HCT116 (cell line): ENCODE measurements at regions not wholly inside any gene's neighbourhood (a gene's known extent, or its start where the extent isn't known, plus 50 kb on each side); places are given as distances from the start of the nearest gene placed in this dataset.

Experiments
- ATAC-seq: fragments of 200-7000 bp; cut with Tn5 transposase; 2 replicates; pipeline ENCODE4 v1.9.1; 2020; ENCODE audit warnings: mild to moderate bottlenecking, moderate library complexity
- BruUV-seq: library from RNA; stranded (reverse); fragments of 400-500 nt; replicated peaks from 2 replicates; lab custom pipeline; 2021; lab: Mats Ljungman, UMichigan
- CTCF ChIA-PET: fragments of 300-600 bp; sonication (Branson Sonifier 250); formaldehyde crosslinking; loops from one replicate; lab custom pipeline; 2021; ENCODE audit warnings: antibody characterized with exemption; lab: Charles Lee
- POLR2A ChIA-PET: fragments of 300-600, 350-600 bp; sonication (Branson Sonifier 250); formaldehyde crosslinking; loops from one replicate; lab custom pipeline; 2021; ENCODE audit warnings: antibody characterized with exemption; lab: Charles Lee
- RAD21 ChIA-PET, 2 experiments: fragments of 300-600 bp; sonication (Branson Sonifier 250); formaldehyde crosslinking; loops; one replicate each; lab custom pipeline; 2023; ENCODE audit warnings: low total read pairs in 2 of 2; ENCODE audit not compliant: uncharacterized antibody in 2 of 2, unreplicated experiment in 2 of 2, low non-redundant PET in 1 of 2; lab: Charles Lee
- DNase-seq: peaks from one replicate; pipeline ENCODE4 v3.0.0-alpha.2; 2010; ENCODE audit warnings: low read depth, low spot score
- H2AFZ ChIP-seq: fragments of 200-600 bp; shearing (Covaris generic), sonication (generic); 2 replicates; pipeline ENCODE4 v1.6.1; 2017; ENCODE audit warnings: low read depth, mixed run types, mixed read lengths, antibody characterized with exemption, low read length; ENCODE audit not compliant: poor library complexity, severe bottlenecking
- H3K27ac ChIP-seq: 2 replicates; pipeline ENCODE4 v1.5.1; 2012; ENCODE audit warnings: low read depth, low read length
- H3K27me3 ChIP-seq: fragments of 200-600 bp; sonication (generic); 2 replicates; pipeline ENCODE4 v1.6.1; 2016; ENCODE audit warnings: mixed run types, low read length, mixed read lengths; ENCODE audit not compliant: insufficient read depth
- H3K36me3 ChIP-seq, 2 experiments: fragments of 200-500 bp in 1 of 2; fragments of 200-600 bp in 1 of 2; sonication (Bioruptor generic) in 1 of 2; sonication (generic) in 1 of 2; 2 replicates each; pipeline versions ENCODE4 v1.5.1 to v1.6.1; 2014 to 2016; ENCODE audit warnings: low read length in 2 of 2, inconsistent platforms in 1 of 2, mixed read lengths in 1 of 2, mixed run types in 1 of 2; ENCODE audit not compliant: insufficient read depth in 2 of 2, control insufficient read depth in 1 of 2
- H3K4me1 ChIP-seq, 2 experiments: fragments of 200-600 bp in 1 of 2; sonication (generic) in 1 of 2; 2 replicates each; pipeline versions ENCODE4 v1.5.1 to v1.6.1; 2012 to 2017; ENCODE audit warnings: low read length in 2 of 2, inconsistent platforms in 1 of 2, mild to moderate bottlenecking in 1 of 2, mixed read lengths in 1 of 2, mixed run types in 1 of 2, moderate library complexity in 1 of 2; ENCODE audit not compliant: insufficient read depth in 2 of 2, control insufficient read depth in 1 of 2
- H3K4me2 ChIP-seq: fragments of 200-600 bp; sonication (generic); 2 replicates; pipeline ENCODE4 v1.6.1; 2017; ENCODE audit warnings: mixed run types, low read length, mixed read lengths
- H3K4me3 ChIP-seq, 2 experiments: fragments of 200-600 bp in 1 of 2; sonication (generic) in 1 of 2; replicated peaks in 1 of 2; 2 replicates each; pipeline ENCODE4 v1.5.1; 2011 to 2016; ENCODE audit warnings: low read length in 2 of 2, control low read depth in 1 of 2, low read depth in 1 of 2, mild to moderate bottlenecking in 1 of 2, mixed read lengths in 1 of 2, mixed run types in 1 of 2
- H3K79me2 ChIP-seq: fragments of 200-600 bp; sonication (generic); 2 replicates; pipeline ENCODE4 v1.6.1; 2017; ENCODE audit warnings: mild to moderate bottlenecking, mixed run types, low read length, moderate library complexity, mixed read lengths; ENCODE audit not compliant: insufficient read depth
- H3K9ac ChIP-seq: fragments of 200-600 bp; sonication (generic); 2 replicates; pipeline ENCODE4 v1.6.1; 2016; ENCODE audit warnings: low read length, mixed read lengths
- H3K9me2 ChIP-seq: fragments of 200-600 bp; sonication (generic), shearing (Covaris generic); 2 replicates; pipeline ENCODE4 v1.6.1; 2017; ENCODE audit warnings: mixed run types, mild to moderate bottlenecking, moderate library complexity; ENCODE audit not compliant: insufficient read depth
- H3K9me3 ChIP-seq, 2 experiments: fragments of 200-500 bp in 1 of 2; fragments of 200-600 bp in 1 of 2; sonication (Bioruptor generic) in 1 of 2; sonication (generic) in 1 of 2; 2 replicates each; pipeline ENCODE4 v1.6.1; 2014 to 2017; ENCODE audit warnings: low read length in 2 of 2, mixed read lengths in 2 of 2, inconsistent platforms in 1 of 2, low read depth in 1 of 2, mild to moderate bottlenecking in 1 of 2, mixed run types in 1 of 2, moderate library complexity in 1 of 2; ENCODE audit not compliant: control insufficient read depth in 1 of 2, insufficient read depth in 1 of 2
- H4K20me1 ChIP-seq: fragments of 200-600 bp; sonication (generic), shearing (Covaris generic); 2 replicates; pipeline ENCODE4 v1.6.1; 2017; ENCODE audit warnings: mixed run types, mild to moderate bottlenecking, moderate library complexity; ENCODE audit not compliant: insufficient read depth
- ELF1 ChIP-seq: IDR thresholded peaks from 2 replicates; pipeline ENCODE4 v1.6.1; 2012; ENCODE audit warnings: low read depth, borderline replicate concordance
- FOSL1 ChIP-seq: IDR thresholded peaks from 2 replicates; pipeline ENCODE4 v1.6.1; 2012; ENCODE audit warnings: low read depth
- REST ChIP-seq: IDR thresholded peaks from 2 replicates; pipeline ENCODE4 v1.6.1; 2012; ENCODE audit warnings: low read depth
- SIN3A ChIP-seq: IDR thresholded peaks from 2 replicates; pipeline ENCODE4 v1.6.1; 2012; ENCODE audit warnings: low read depth
- ZBTB33 ChIP-seq: IDR thresholded peaks from 2 replicates; pipeline ENCODE4 v1.6.1; 2011; ENCODE audit warnings: mild to moderate bottlenecking, low read length, moderate library complexity; ENCODE audit not compliant: insufficient replicate concordance; ENCODE audit errors: extremely low read depth
- intact Hi-C: fragments of 100-400 bp; cut with micrococcal nuclease; formaldehyde crosslinking; loops from 2 replicates; pipeline ENCODE4 v1.10.0; 2022

- TF ChIP-seq REST (no peak), SIN3A (no peak), FOSL1 (no peak), ZBTB33 (no peak)
Observed at GRCh38 chrX:69038816-69039215, 126.4 kb downstream of the PJA1 start (continued).

GRCh38 chrX:69038188-69038587 lies 127.1 kb downstream of the PJA1 start:
- no peaks in the 10 kb centered on the region for H3K4me1 ChIP-seq
- H3K36me3 ChIP-seq, result no peaks in the 10 kb centered on the region
- no peaks in the 10 kb centered on the region for H3K79me2 ChIP-seq
- no peak overlapping the region for H2AFZ ChIP-seq
- POLR2A ChIA-PET, result no interaction called here
- RAD21 ChIA-PET, result no interaction called here
- no peaks in the 10 kb centered on the region for H3K9me3 ChIP-seq
- no peak for DNase-seq
- no peak overlapping the region for H3K4me2 ChIP-seq
- no peaks in the 10 kb centered on the region for H3K9me2 ChIP-seq
- H3K9ac ChIP-seq, result no peak overlapping the region
- H3K4me3 ChIP-seq, result no peak overlapping the region
- no TSS peak for BruUV-seq
- ATAC-seq, result no peak
- H3K27me3 ChIP-seq, result no peaks in the 10 kb centered on the region
- CTCF ChIA-PET, result no interaction called here
- intact Hi-C loops, result no loop called here
- no peak for TF ChIP-seq ELF1
- TF ChIP-seq, all 23 proteins: peak for 0
- no peak overlapping the region for H3K27ac ChIP-seq
- H4K20me1 ChIP-seq, result no peaks in the 10 kb centered on the region
